ENCODE measurements at regions not wholly inside any gene's neighbourhood (a gene's known extent, or its start where the extent isn't known, plus 50 kb on each side); places are given as distances from the start of the nearest gene placed in this dataset.

- no peak overlapping the region for H3K4me3 Mint-ChIP-seq
- no peaks in the 10 kb centered on the region for H3K27me3 Mint-ChIP-seq (ENCODE audit: low read depth)
- H3K36me3 Mint-ChIP-seq (ENCODE audit: low read depth), result no peaks in the 10 kb centered on the region
- H3K9me3 Mint-ChIP-seq, result no peaks in the 10 kb centered on the region
- H3K27ac Mint-ChIP-seq, result no peak overlapping the region
- peaks cover 9% of the 10 kb centered on the region for H3K4me1 Mint-ChIP-seq
- TF ChIP-seq CTCF (IDR thresholded peaks at IDR 0.05; ENCODE audit: unreplicated experiment in 3 of 3), result no peak
These were observed 343.8 kb upstream of the RBFOX1 start for GRCh38 chr16:6988846-6989245.

- no peaks in the 10 kb centered on the region for H3K27me3 Mint-ChIP-seq (ENCODE audit: low read depth)
- no peak overlapping the region for H3K4me3 Mint-ChIP-seq
- TF ChIP-seq CTCF (IDR thresholded peaks at IDR 0.05; ENCODE audit: unreplicated experiment in 3 of 3), result no peak
- no peaks in the 10 kb centered on the region for H3K9me3 Mint-ChIP-seq
- H3K27ac Mint-ChIP-seq, result no peak overlapping the region
- H3K4me1 Mint-ChIP-seq, result no peaks in the 10 kb centered on the region
- H3K36me3 Mint-ChIP-seq (ENCODE audit: low read depth), result no peaks in the 10 kb centered on the region
These were observed 354.7 kb upstream of the RBFOX1 start for GRCh38 chr16:6977916-6978315.

GRCh38 chr16:6977291-6977690, 355.4 kb upstream of the RBFOX1 start:
- Mint-ChIP-seq H3K27me3 (ENCODE audit: low read depth) (no peaks in the 10 kb centered on the region), H3K4me1 (no peaks in the 10 kb centered on the region), H3K9me3 (peaks cover 2% of the 10 kb centered on the region), H3K4me3 (no peak overlapping the region), H3K36me3 (ENCODE audit: low read depth) (no peaks in the 10 kb centered on the region), H3K27ac (no peak overlapping the region)
- TF ChIP-seq CTCF (IDR thresholded peaks at IDR 0.05; ENCODE audit: unreplicated experiment in 3 of 3), result no peak

- H3K36me3 Mint-ChIP-seq (ENCODE audit: low read depth), result no peaks in the 10 kb centered on the region
- peaks cover 3% of the 10 kb centered on the region for H3K9me3 Mint-ChIP-seq
- no peaks in the 10 kb centered on the region for H3K27me3 Mint-ChIP-seq (ENCODE audit: low read depth)
- TF ChIP-seq CTCF (IDR thresholded peaks at IDR 0.05; ENCODE audit: unreplicated experiment in 3 of 3), result no peak
- no peaks in the 10 kb centered on the region for H3K4me1 Mint-ChIP-seq
- no peak overlapping the region for H3K27ac Mint-ChIP-seq
- H3K4me3 Mint-ChIP-seq, result no peak overlapping the region
These were observed 355.9 kb upstream of the RBFOX1 start for GRCh38 chr16:6976716-6977115.

- no peak overlapping the region for H3K4me3 Mint-ChIP-seq
- H3K4me1 Mint-ChIP-seq, result no peaks in the 10 kb centered on the region
- no peak overlapping the region for H3K27ac Mint-ChIP-seq
- TF ChIP-seq CTCF (IDR thresholded peaks at IDR 0.05; ENCODE audit: unreplicated experiment in 3 of 3), result no peak
- no peaks in the 10 kb centered on the region for H3K36me3 Mint-ChIP-seq (ENCODE audit: low read depth)
- H3K9me3 Mint-ChIP-seq, result peaks cover 3% of the 10 kb centered on the region
- H3K27me3 Mint-ChIP-seq (ENCODE audit: low read depth), result no peaks in the 10 kb centered on the region
These were observed 362.3 kb upstream of the RBFOX1 start for GRCh38 chr16:6970171-6970857.

- H3K9me3 Mint-ChIP-seq, result peaks cover 3% of the 10 kb centered on the region
- H3K4me3 Mint-ChIP-seq, result no peak overlapping the region
- no peak for TF ChIP-seq CTCF (IDR thresholded peaks at IDR 0.05; ENCODE audit: unreplicated experiment in 3 of 3)
- H3K36me3 Mint-ChIP-seq (ENCODE audit: low read depth), result no peaks in the 10 kb centered on the region
- H3K27ac Mint-ChIP-seq, result no peak overlapping the region
- no peaks in the 10 kb centered on the region for H3K27me3 Mint-ChIP-seq (ENCODE audit: low read depth)
- H3K4me1 Mint-ChIP-seq, result no peaks in the 10 kb centered on the region
These were observed 363.1 kb upstream of the RBFOX1 start for GRCh38 chr16:6969594-6969993.

Measured in nephron (organoid).